HFFc6 (cell line): ENCODE measurements at regions not wholly inside any gene's neighbourhood (a gene's known extent, or its start where the extent isn't known, plus 50 kb on each side); places are given as distances from the start of the nearest gene placed in this dataset.
A peak's percentile ranks its signal among the peaks of the same experiment; 100 is the strongest.

Experiments used
- DNase-seq: peaks from one replicate; pipeline ENCODE4 v3.0.0-alpha.2; 2018
- H3K27ac Mint-ChIP-seq: 2 replicates; pipeline ENCODE4 v1.8.0; 2020; ENCODE audit warnings: mild to moderate bottlenecking, mixed read lengths
- H3K27me3 Mint-ChIP-seq: 2 replicates; pipeline ENCODE4 v1.8.0; 2021; ENCODE audit warnings: mild to moderate bottlenecking, moderate library complexity, mixed read lengths; ENCODE audit not compliant: insufficient read depth
- H3K36me3 Mint-ChIP-seq: 2 replicates; pipeline ENCODE4 v1.8.0; 2021; ENCODE audit warnings: low read depth, mixed read lengths
- H3K4me1 Mint-ChIP-seq: 2 replicates; pipeline ENCODE4 v1.8.0; 2020; ENCODE audit warnings: low read depth, mixed read lengths
- H3K4me3 Mint-ChIP-seq: 2 replicates; pipeline ENCODE4 v1.8.0; 2020; ENCODE audit warnings: mild to moderate bottlenecking, moderate library complexity, mixed read lengths
- H3K9me3 Mint-ChIP-seq: 2 replicates; pipeline ENCODE4 v1.8.0; 2020; ENCODE audit warnings: mild to moderate bottlenecking, mixed read lengths
- TF ChIP-seq, protein P1 (sequence below): fragments of 200-600 bp; sonication (generic); IDR thresholded peaks from 2 replicates; pipeline ENCODE4 v1.5.0; 2021; ENCODE audit warnings: antibody characterized with exemption, mild to moderate bottlenecking

DNA sequence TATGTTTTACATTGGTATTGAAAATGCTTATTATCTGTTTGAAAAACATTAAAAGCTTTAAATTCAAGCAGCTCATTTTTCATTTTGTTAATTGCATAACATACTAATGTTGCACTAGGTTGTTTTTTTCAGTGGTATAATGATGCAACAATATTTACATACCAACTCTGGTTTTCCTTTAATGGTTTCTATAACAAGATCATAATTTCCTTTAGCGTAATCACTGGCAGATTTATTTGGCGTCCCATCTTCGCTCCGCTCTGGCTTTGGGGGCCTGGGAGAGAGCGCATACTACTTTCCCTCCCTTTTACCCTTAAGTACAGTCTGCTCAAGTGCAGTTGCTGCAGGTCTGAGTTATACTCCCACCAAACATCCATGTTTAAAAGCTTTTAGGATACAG, 574.1 kb downstream of the PRKD1 start:
- DNase-seq, result no peak
- no peak overlapping the region for H3K4me3 Mint-ChIP-seq
- no peak overlapping the region for H3K27ac Mint-ChIP-seq
- H3K27me3 Mint-ChIP-seq, result no peaks in the 10 kb centered on the region
- peaks cover 5% of the 10 kb centered on the region for H3K36me3 Mint-ChIP-seq
- TF ChIP-seq, protein P1, sequence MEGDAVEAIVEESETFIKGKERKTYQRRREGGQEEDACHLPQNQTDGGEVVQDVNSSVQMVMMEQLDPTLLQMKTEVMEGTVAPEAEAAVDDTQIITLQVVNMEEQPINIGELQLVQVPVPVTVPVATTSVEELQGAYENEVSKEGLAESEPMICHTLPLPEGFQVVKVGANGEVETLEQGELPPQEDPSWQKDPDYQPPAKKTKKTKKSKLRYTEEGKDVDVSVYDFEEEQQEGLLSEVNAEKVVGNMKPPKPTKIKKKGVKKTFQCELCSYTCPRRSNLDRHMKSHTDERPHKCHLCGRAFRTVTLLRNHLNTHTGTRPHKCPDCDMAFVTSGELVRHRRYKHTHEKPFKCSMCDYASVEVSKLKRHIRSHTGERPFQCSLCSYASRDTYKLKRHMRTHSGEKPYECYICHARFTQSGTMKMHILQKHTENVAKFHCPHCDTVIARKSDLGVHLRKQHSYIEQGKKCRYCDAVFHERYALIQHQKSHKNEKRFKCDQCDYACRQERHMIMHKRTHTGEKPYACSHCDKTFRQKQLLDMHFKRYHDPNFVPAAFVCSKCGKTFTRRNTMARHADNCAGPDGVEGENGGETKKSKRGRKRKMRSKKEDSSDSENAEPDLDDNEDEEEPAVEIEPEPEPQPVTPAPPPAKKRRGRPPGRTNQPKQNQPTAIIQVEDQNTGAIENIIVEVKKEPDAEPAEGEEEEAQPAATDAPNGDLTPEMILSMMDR, result no peak
- H3K4me1 Mint-ChIP-seq, result peaks cover 23% of the 10 kb centered on the region
- 0 out of 2 replicates have a peak, but pooled peaks cover 4% of the 10 kb centered on the region for H3K9me3 Mint-ChIP-seq

DNA sequence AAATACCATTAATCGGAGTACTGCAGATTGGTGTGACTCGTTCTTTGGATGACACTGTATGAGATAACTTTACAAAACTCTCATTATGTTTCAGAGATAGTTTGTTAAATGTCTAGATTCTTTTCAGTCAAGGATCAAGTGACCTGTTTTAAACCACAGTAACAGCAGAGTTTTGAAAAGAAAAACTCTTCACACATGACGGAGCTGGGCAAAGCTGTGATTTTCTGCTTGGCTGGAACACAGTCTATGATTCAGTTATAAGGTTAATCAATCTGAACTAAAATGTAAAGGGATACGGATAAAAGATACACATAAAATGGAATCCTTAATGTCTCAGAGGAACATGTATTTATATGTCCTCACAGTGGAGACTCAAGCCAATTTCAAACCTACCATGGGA, 573.2 kb downstream of the PRKD1 start:
- Mint-ChIP-seq H3K9me3 (no peaks in the 10 kb centered on the region), H3K27me3 (no peaks in the 10 kb centered on the region), H3K27ac (no peak overlapping the region), H3K36me3 (no peaks in the 10 kb centered on the region), H3K4me3 (peak overlapping the region; percentile 29; the same call in 1 of the 2 replicates), H3K4me1 (peaks cover 17% of the 10 kb centered on the region)
- TF ChIP-seq, protein P1, result no peak
- DNase-seq, result no peak

DNA sequence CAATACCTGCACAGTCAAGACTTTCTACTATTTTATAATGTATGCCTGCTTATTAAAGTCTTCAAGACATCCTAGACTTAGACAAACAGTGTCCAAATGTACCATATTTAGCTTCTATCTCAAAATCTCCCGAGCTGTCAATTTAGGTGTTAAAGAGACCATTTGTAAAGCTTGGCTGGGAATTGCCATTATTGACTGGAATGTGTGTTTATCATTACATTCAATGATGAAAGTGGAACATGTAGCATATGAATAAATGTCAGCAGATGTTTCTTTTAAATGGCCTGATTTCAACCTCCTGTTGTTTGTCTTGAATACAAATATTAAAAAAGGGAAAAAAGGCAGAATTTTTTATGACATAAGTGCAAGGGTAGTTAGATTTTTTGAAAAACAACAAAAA, 572.3 kb downstream of the PRKD1 start:
- Mint-ChIP-seq H3K27ac (no peak overlapping the region), H3K4me1 (peaks cover 17% of the 10 kb centered on the region), H3K27me3 (no peaks in the 10 kb centered on the region), H3K36me3 (no peaks in the 10 kb centered on the region), H3K4me3 (no peak overlapping the region), H3K9me3 (no peaks in the 10 kb centered on the region)
- TF ChIP-seq, protein P1, result no peak
- no peak for DNase-seq

DNA sequence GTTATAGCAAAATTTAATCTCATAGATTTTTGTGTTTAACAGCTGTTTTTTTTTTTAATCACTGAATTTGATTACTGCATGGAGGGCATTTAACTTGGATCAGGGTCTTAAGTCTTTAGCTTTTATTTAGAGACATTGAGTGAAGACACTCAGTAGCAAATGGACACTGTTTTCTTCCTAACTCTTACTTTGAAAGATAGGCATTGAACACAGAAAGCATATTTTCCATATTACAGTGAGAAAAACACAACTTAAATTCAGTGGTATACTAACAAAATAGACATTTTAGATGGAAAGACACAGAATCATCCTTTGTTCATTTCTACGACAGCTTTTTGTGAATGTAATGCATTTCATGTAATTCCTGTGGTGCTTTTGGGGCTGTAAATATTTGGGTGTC, 571.8 kb downstream of the PRKD1 start:
- no peak overlapping the region for H3K4me3 Mint-ChIP-seq
- no peaks in the 10 kb centered on the region for H3K36me3 Mint-ChIP-seq
- peaks cover 17% of the 10 kb centered on the region for H3K4me1 Mint-ChIP-seq
- TF ChIP-seq, protein P1, result no peak
- no peak overlapping the region for H3K27ac Mint-ChIP-seq
- DNase-seq, result no peak
- H3K27me3 Mint-ChIP-seq, result no peaks in the 10 kb centered on the region
- H3K9me3 Mint-ChIP-seq, result no peaks in the 10 kb centered on the region

DNA sequence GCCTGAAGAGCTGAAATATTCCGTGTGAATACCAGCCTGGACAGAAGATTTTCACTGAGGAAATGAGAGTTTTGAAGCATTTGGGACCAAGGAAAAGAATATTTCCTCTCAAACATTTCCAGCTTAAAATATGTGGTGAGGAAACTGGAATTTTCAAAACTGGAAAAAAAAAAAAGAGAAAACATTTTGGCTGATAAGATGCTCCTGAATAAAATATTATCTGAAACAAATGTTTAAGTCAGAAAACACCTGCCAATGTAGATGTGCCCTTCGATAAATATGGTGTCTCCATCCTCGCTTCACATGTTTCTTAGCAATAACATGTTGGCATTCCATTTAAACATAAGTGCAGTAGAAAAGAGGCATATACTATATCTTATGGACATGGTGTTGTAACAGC, 567.0 kb downstream of the PRKD1 start:
- Mint-ChIP-seq H3K36me3 (peaks cover 8% of the 10 kb centered on the region; the same call in 1 of the 2 replicates), H3K4me3 (no peak overlapping the region), H3K27ac (no peak overlapping the region), H3K4me1 (peaks cover 6% of the 10 kb centered on the region), H3K27me3 (no peaks in the 10 kb centered on the region), H3K9me3 (no peaks in the 10 kb centered on the region)
- TF ChIP-seq, protein P1, result no peak
- DNase-seq, result no peak

DNA sequence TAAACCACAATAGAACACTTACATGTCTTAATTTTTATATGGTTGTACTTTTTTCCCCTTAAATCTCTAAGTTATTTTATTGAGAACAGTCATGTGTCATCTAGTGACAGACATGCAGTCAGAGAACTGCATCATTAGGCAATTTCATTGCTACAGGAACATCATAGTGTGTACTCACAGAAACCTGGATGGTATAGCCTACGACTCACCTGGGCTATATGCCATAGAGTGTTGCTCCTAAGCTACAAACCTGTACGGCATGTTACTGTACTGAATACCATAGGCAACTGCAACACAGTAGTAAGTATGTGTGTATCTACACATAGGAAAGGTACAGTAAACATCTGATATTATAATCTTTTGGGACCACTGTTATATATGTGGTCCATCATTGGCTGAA, 557.6 kb downstream of the PRKD1 start:
- Mint-ChIP-seq H3K36me3 (peaks cover 12% of the 10 kb centered on the region; the same call in 1 of the 2 replicates), H3K4me3 (no peak overlapping the region), H3K4me1 (peaks cover 14% of the 10 kb centered on the region), H3K27ac (no peak overlapping the region), H3K9me3 (no peaks in the 10 kb centered on the region), H3K27me3 (no peaks in the 10 kb centered on the region)
- TF ChIP-seq, protein P1, result no peak
- no peak for DNase-seq
